ENCODE measurements at regions not wholly inside any gene's neighbourhood (a gene's known extent, or its start where the extent isn't known, plus 50 kb on each side); places are given as distances from the start of the nearest gene placed in this dataset.

- Histone ChIP-seq H2AFZ (ENCODE audit: low read length) (peak overlapping the region; percentile 0), H3K27me3 (ENCODE audit: control insufficient read depth in 3 of 3, insufficient read depth in 3 of 3, low read depth in 1 of 3, low read length in 3 of 3) (no peaks in the 10 kb centered on the region), H2AK5ac (ENCODE audit: low read depth, low read length) (no peak overlapping the region), H3K9ac (ENCODE audit: low read depth, low read length, poor library complexity) (no peak overlapping the region), H3K4me3 (ENCODE audit: low read length in 2 of 2) (no peak overlapping the region), H3K18ac (ENCODE audit: low read length) (no peak overlapping the region), H3K4ac (ENCODE audit: low read length) (no peak overlapping the region), H3K4me2 (ENCODE audit: insufficient read depth, low read length, poor library complexity, severe bottlenecking) (no peak overlapping the region), H2BK120ac (ENCODE audit: low read depth, low read length) (no peak overlapping the region), H2BK5ac (ENCODE audit: low read length) (no peak overlapping the region), H3K9me3 (replicated peaks in 1 of 2; ENCODE audit: control insufficient read depth in 2 of 2, insufficient read depth in 1 of 2, low read depth in 1 of 2, low read length in 2 of 2) (peaks cover 3 to 19% of the 10 kb centered on the region in 2 donors), H2BK15ac (ENCODE audit: low read length) (no peak overlapping the region), H4K8ac (ENCODE audit: low read depth, low read length) (no peak overlapping the region), H3K14ac (ENCODE audit: low read length) (no peak overlapping the region), H3K36me3 (replicated peaks in 1 of 2; ENCODE audit: control insufficient read depth in 2 of 2, insufficient read depth in 2 of 2, low read length in 2 of 2) (peaks cover 7 to 26% of the 10 kb centered on the region in 2 donors), H3K27ac (replicated peaks; ENCODE audit: low read length) (no peak overlapping the region), H3K4me1 (ENCODE audit: control insufficient read depth in 2 of 2, insufficient read depth in 1 of 2, low read depth in 1 of 2, low read length in 2 of 2) (peaks cover 3 to 23% of the 10 kb centered on the region in 2 donors), H3K23ac (ENCODE audit: low read depth, low read length, poor library complexity) (no peak overlapping the region), H4K91ac (ENCODE audit: low read depth, low read length, poor library complexity) (no peak overlapping the region), H3K79me1 (ENCODE audit: low read depth, low read length) (no peaks in the 10 kb centered on the region), H2BK12ac (ENCODE audit: low read length) (no peak overlapping the region)
- DNase-seq (ENCODE audit: low spot score), result no peak
- WGBS, 2 donors (ENCODE audit: extremely low coverage in 2 of 2, insufficient read length in 2 of 2, insufficient replicate concordance in 1 of 2), result no CpG with 5 or more reads among the region's 4 CpGs
These were observed 291.4 kb upstream of the UMPS start for GRCh38 chr3:124438813-124439212.

- no peak overlapping the region for H2BK5ac ChIP-seq (ENCODE audit: low read length)
- WGBS, 2 donors (ENCODE audit: extremely low coverage in 2 of 2, insufficient read length in 2 of 2, insufficient replicate concordance in 1 of 2), result no CpG with 5 or more reads among the region's 1 CpG
- H3K9ac ChIP-seq (ENCODE audit: low read depth, low read length, poor library complexity), result no peak overlapping the region
- no peaks in the 10 kb centered on the region for H3K79me1 ChIP-seq (ENCODE audit: low read depth, low read length)
- H3K4me3 ChIP-seq (ENCODE audit: low read length in 2 of 2), result no peak overlapping the region
- peaks cover 3 to 23% of the 10 kb centered on the region in 2 donors for H3K4me1 ChIP-seq (ENCODE audit: control insufficient read depth in 2 of 2, insufficient read depth in 1 of 2, low read depth in 1 of 2, low read length in 2 of 2)
- no peak overlapping the region for H3K4ac ChIP-seq (ENCODE audit: low read length)
- H3K27ac ChIP-seq (replicated peaks; ENCODE audit: low read length), result no peak overlapping the region
- no peak overlapping the region for H2BK15ac ChIP-seq (ENCODE audit: low read length)
- no peak overlapping the region for H2BK12ac ChIP-seq (ENCODE audit: low read length)
- no peak overlapping the region for H2AK5ac ChIP-seq (ENCODE audit: low read depth, low read length)
- H3K4me2 ChIP-seq (ENCODE audit: insufficient read depth, low read length, poor library complexity, severe bottlenecking), result no peak overlapping the region
- H3K27me3 ChIP-seq (ENCODE audit: control insufficient read depth in 3 of 3, insufficient read depth in 3 of 3, low read depth in 1 of 3, low read length in 3 of 3), result no peaks in the 10 kb centered on the region
- H3K36me3 ChIP-seq (replicated peaks in 1 of 2; ENCODE audit: control insufficient read depth in 2 of 2, insufficient read depth in 2 of 2, low read length in 2 of 2), result peaks cover 3 to 24% of the 10 kb centered on the region in 2 donors
- no peak overlapping the region for H2AFZ ChIP-seq (ENCODE audit: low read length)
- H2BK120ac ChIP-seq (ENCODE audit: low read depth, low read length), result no peak overlapping the region
- H3K18ac ChIP-seq (ENCODE audit: low read length), result no peak overlapping the region
- no peak for DNase-seq (ENCODE audit: low spot score)
- H3K9me3 ChIP-seq (replicated peaks in 1 of 2; ENCODE audit: control insufficient read depth in 2 of 2, insufficient read depth in 1 of 2, low read depth in 1 of 2, low read length in 2 of 2), result peaks cover 0 to 14% of the 10 kb centered on the region in 2 donors
- no peak overlapping the region for H3K14ac ChIP-seq (ENCODE audit: low read length)
- no peak overlapping the region for H4K91ac ChIP-seq (ENCODE audit: low read depth, low read length, poor library complexity)
- no peak overlapping the region for H3K23ac ChIP-seq (ENCODE audit: low read depth, low read length, poor library complexity)
- H4K8ac ChIP-seq (ENCODE audit: low read depth, low read length), result no peak overlapping the region
These were observed 290.6 kb upstream of the UMPS start for GRCh38 chr3:124439603-124440002.

DNA sequence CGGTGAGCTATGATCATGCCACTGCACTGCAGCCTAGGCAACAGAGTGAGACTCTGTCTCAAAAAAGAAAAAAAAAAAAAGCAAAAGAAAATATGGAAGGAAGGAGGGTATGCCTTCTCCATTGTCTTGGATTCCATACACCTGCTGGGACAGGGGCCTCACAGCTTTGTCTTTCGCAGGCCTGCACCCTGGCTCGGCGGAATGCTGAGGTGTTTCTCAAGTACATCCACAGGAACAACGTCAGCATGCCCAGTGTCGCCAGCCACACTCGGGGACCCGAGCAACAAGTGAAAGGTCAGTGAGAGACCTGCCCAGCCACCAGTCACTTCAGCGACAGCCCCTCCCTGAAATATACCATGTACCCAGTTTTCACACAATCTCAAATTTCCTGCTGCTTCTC lies 288.5 kb upstream of the UMPS start:
- no CpG with 5 or more reads among the region's 9 CpGs for WGBS, 2 donors (ENCODE audit: extremely low coverage in 2 of 2, insufficient read length in 2 of 2, insufficient replicate concordance in 1 of 2)

DNA sequence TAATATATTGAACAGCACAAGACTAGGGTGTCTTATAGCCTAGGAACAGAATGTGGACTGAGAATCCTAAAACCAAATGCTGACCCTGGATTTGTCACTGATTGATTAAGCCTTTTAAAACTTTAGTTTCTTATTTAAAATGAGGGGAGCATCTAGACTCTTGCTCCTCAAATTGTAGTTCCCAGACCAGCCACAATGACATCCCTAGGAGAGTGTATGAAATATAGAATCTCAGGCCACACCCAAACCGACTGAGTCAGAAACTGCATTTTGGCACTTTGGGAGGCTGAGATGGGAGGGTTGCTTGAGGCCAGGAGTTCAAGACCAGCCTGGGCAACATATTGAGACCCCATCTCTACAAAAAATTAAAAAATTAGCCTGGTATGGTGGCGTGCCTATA lies 287.8 kb upstream of the UMPS start:
- Histone ChIP-seq H4K91ac (ENCODE audit: low read depth, low read length, poor library complexity) (no peak overlapping the region), H3K27me3 (ENCODE audit: control insufficient read depth in 3 of 3, insufficient read depth in 3 of 3, low read depth in 1 of 3, low read length in 3 of 3) (no peaks in the 10 kb centered on the region), H3K14ac (ENCODE audit: low read length) (no peak overlapping the region), H3K36me3 (replicated peaks in 1 of 2; ENCODE audit: control insufficient read depth in 2 of 2, insufficient read depth in 2 of 2, low read length in 2 of 2) (peaks cover 3 to 23% of the 10 kb centered on the region in 2 donors), H3K4me1 (ENCODE audit: control insufficient read depth in 2 of 2, insufficient read depth in 1 of 2, low read depth in 1 of 2, low read length in 2 of 2) (peaks cover 3 to 23% of the 10 kb centered on the region in 2 donors), H2BK12ac (ENCODE audit: low read length) (no peak overlapping the region), H3K79me1 (ENCODE audit: low read depth, low read length) (no peaks in the 10 kb centered on the region), H3K18ac (ENCODE audit: low read length) (no peak overlapping the region), H2AK5ac (ENCODE audit: low read depth, low read length) (no peak overlapping the region), H3K9ac (ENCODE audit: low read depth, low read length, poor library complexity) (no peak overlapping the region), H3K27ac (replicated peaks; ENCODE audit: low read length) (no peak overlapping the region), H2AFZ (ENCODE audit: low read length) (no peak overlapping the region), H3K9me3 (replicated peaks in 1 of 2; ENCODE audit: control insufficient read depth in 2 of 2, insufficient read depth in 1 of 2, low read depth in 1 of 2, low read length in 2 of 2) (peaks cover 0 to 2% of the 10 kb centered on the region in 2 donors), H4K8ac (ENCODE audit: low read depth, low read length) (no peak overlapping the region), H3K4ac (ENCODE audit: low read length) (no peak overlapping the region), H3K4me2 (ENCODE audit: insufficient read depth, low read length, poor library complexity, severe bottlenecking) (no peak overlapping the region), H2BK120ac (ENCODE audit: low read depth, low read length) (no peak overlapping the region), H2BK15ac (ENCODE audit: low read length) (no peak overlapping the region), H3K23ac (ENCODE audit: low read depth, low read length, poor library complexity) (no peak overlapping the region), H3K4me3 (ENCODE audit: low read length in 2 of 2) (no peak overlapping the region), H2BK5ac (ENCODE audit: low read length) (no peak overlapping the region)
- no CpG with 5 or more reads among the region's 2 CpGs for WGBS, 2 donors (ENCODE audit: extremely low coverage in 2 of 2, insufficient read length in 2 of 2, insufficient replicate concordance in 1 of 2)
- no peak for DNase-seq (ENCODE audit: low spot score)

More for the DNA sequence above, 288.5 kb upstream of the UMPS start:
- Histone ChIP-seq H2AFZ (ENCODE audit: low read length) (no peak overlapping the region), H2BK15ac (ENCODE audit: low read length) (no peak overlapping the region), H3K23ac (ENCODE audit: low read depth, low read length, poor library complexity) (no peak overlapping the region), H3K9ac (ENCODE audit: low read depth, low read length, poor library complexity) (peak overlapping the region; percentile 9), H3K4me3 (ENCODE audit: low read length in 2 of 2) (no peak overlapping the region), H2BK5ac (ENCODE audit: low read length) (no peak overlapping the region), H4K8ac (ENCODE audit: low read depth, low read length) (no peak overlapping the region), H3K36me3 (replicated peaks in 1 of 2; ENCODE audit: control insufficient read depth in 2 of 2, insufficient read depth in 2 of 2, low read length in 2 of 2) (peaks cover 3 to 17% of the 10 kb centered on the region in 2 donors), H3K4ac (ENCODE audit: low read length) (no peak overlapping the region), H3K27me3 (ENCODE audit: control insufficient read depth in 3 of 3, insufficient read depth in 3 of 3, low read depth in 1 of 3, low read length in 3 of 3) (no peaks in the 10 kb centered on the region), H3K18ac (ENCODE audit: low read length) (no peak overlapping the region), H3K4me2 (ENCODE audit: insufficient read depth, low read length, poor library complexity, severe bottlenecking) (no peak overlapping the region), H3K4me1 (ENCODE audit: control insufficient read depth in 2 of 2, insufficient read depth in 1 of 2, low read depth in 1 of 2, low read length in 2 of 2) (peaks cover 3 to 23% of the 10 kb centered on the region in 2 donors), H2BK12ac (ENCODE audit: low read length) (no peak overlapping the region), H3K27ac (replicated peaks; ENCODE audit: low read length) (no peak overlapping the region), H2BK120ac (ENCODE audit: low read depth, low read length) (no peak overlapping the region), H3K14ac (ENCODE audit: low read length) (no peak overlapping the region), H4K91ac (ENCODE audit: low read depth, low read length, poor library complexity) (no peak overlapping the region), H3K79me1 (ENCODE audit: low read depth, low read length) (no peaks in the 10 kb centered on the region), H3K9me3 (replicated peaks in 1 of 2; ENCODE audit: control insufficient read depth in 2 of 2, insufficient read depth in 1 of 2, low read depth in 1 of 2, low read length in 2 of 2) (peaks cover 0 to 6% of the 10 kb centered on the region in 2 donors), H2AK5ac (ENCODE audit: low read depth, low read length) (no peak overlapping the region)
- DNase-seq (ENCODE audit: low spot score), result no peak

All from neuronal stem cell (in vitro differentiated cells).